ENCODE measurements at regions not wholly inside any gene's neighbourhood (a gene's known extent, or its start where the extent isn't known, plus 50 kb on each side); places are given as distances from the start of the nearest gene placed in this dataset.
"Not testable (repeated sequence)": the region's sequence is repeated elsewhere in the genome, so short reads cannot be mapped to it uniquely, and the experiment has no call there.

DNA sequence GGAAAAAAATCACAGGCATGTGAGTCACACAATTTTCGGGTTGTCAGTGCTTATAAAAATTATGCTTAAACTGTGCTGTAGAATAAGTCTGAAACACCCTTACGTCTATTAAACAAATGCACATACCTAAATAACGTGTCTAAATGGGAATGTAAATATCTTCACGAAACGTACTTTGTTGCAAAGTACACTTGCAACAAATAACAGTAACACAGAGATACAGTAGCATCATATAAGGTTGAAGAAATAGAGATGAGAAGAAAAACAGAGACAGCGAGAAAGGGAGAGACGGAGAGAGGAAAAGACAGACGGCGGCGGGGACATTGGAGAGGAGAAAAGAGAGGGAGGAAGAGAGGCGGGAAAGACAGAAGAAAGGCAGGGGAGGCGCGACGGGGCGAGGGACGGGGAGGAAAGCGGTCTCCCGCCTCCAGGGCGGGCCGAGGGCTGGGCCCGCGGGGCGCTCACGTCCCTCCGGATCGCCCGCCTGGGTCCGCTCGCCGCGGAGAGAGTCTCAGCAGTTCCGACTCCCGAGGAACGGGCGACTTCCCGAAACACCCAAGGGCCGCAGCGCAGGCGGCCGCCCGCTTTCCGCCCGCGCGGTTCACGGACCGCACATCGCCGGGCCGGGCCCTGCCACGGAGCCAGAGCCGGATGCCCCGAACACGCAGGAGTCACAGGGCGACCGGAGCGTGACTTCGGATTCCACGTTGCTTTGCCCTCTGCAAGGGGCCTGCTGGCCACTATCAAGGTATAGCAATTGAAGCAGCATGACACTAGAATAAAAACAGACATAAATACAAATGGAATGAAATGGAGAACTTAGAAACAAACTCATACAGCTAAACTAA is 153.4 kb downstream of the LMLN start:
- H3K4me3 ChIP-seq (ENCODE audit: control insufficient read depth in 2 of 3, extremely low read depth in 1 of 3, insufficient read depth in 2 of 3, low read depth in 1 of 3, low read length in 3 of 3): no peak overlapping the region
- no peak overlapping the region for H3K27ac ChIP-seq (ENCODE audit: control insufficient read depth, insufficient read depth, low read length)
- no peaks in the 10 kb centered on the region for H3K9me1 ChIP-seq (ENCODE audit: control insufficient read depth, extremely low read depth, insufficient read depth, low read length)
- dilution Hi-C loops (cut with MboI; ENCODE audit: extremely low pct_ligation_motif_present, low sequenced_read_pairs): no loop called here
- no peak overlapping the region for H2AFZ ChIP-seq (ENCODE audit: control insufficient read depth, low read length)
- H3K27me3 ChIP-seq (ENCODE audit: control insufficient read depth, extremely low read depth, insufficient read depth, low read length): peaks cover 28% of the 10 kb centered on the region
- no peaks in the 10 kb centered on the region for H3K79me2 ChIP-seq (ENCODE audit: control insufficient read depth, insufficient read depth, low read length)
- no peaks in the 10 kb centered on the region for H4K20me1 ChIP-seq (ENCODE audit: control insufficient read depth, extremely low read depth, insufficient read depth, low read length)
- H3K4me2 ChIP-seq (ENCODE audit: control insufficient read depth, extremely low read depth, insufficient read depth, low read depth, low read length): no peak overlapping the region
- DNase-seq (ENCODE audit: low read depth, low spot score): no peak
- peak; percentile 61 for TF ChIP-seq EZH2 (IDR thresholded peaks at IDR 0.05; ENCODE audit: low read length)
- TF ChIP-seq CTCF (optimal IDR thresholded peaks at IDR 0.05 in 1 of 3, IDR thresholded peaks at IDR 0.05 in 1 of 3, conservative IDR thresholded peaks at IDR 0.05 in 1 of 3; ENCODE audit: extremely low read depth in 1 of 3, insufficient read depth in 2 of 3, low read length in 3 of 3): no peak
- peaks cover 8% of the 10 kb centered on the region for H3K4me1 ChIP-seq (ENCODE audit: control insufficient read depth, extremely low read depth, insufficient read depth, low read length)
- no peaks in the 10 kb centered on the region for H3K9me3 ChIP-seq (ENCODE audit: control insufficient read depth, low read depth, low read length)
- FAIRE-seq: no peak
- H3K9ac ChIP-seq (ENCODE audit: control insufficient read depth, extremely low read depth, insufficient read depth, low read length): no peak overlapping the region
- H3K36me3 ChIP-seq (ENCODE audit: control insufficient read depth in 2 of 2, extremely low read depth in 1 of 2, insufficient read depth in 2 of 2, low read length in 2 of 2): no peaks in the 10 kb centered on the region

GRCh38 chr3:198114516-198114915 is 154.5 kb downstream of the LMLN start:
- H3K9me3 ChIP-seq (ENCODE audit: control insufficient read depth, low read depth, low read length); dilution Hi-C loops (cut with MboI; ENCODE audit: extremely low pct_ligation_motif_present, low sequenced_read_pairs); FAIRE-seq; H3K36me3 ChIP-seq (ENCODE audit: control insufficient read depth in 2 of 2, extremely low read depth in 1 of 2, insufficient read depth in 2 of 2, low read length in 2 of 2); H3K27ac ChIP-seq (ENCODE audit: control insufficient read depth, insufficient read depth, low read length); H3K4me3 ChIP-seq (ENCODE audit: control insufficient read depth in 2 of 3, extremely low read depth in 1 of 3, insufficient read depth in 2 of 3, low read depth in 1 of 3, low read length in 3 of 3); H3K9ac ChIP-seq (ENCODE audit: control insufficient read depth, extremely low read depth, insufficient read depth, low read length); H2AFZ ChIP-seq (ENCODE audit: control insufficient read depth, low read length); H3K79me2 ChIP-seq (ENCODE audit: control insufficient read depth, insufficient read depth, low read length); H4K20me1 ChIP-seq (ENCODE audit: control insufficient read depth, extremely low read depth, insufficient read depth, low read length); H3K9me1 ChIP-seq (ENCODE audit: control insufficient read depth, extremely low read depth, insufficient read depth, low read length); DNase-seq (ENCODE audit: low read depth, low spot score); H3K4me1 ChIP-seq (ENCODE audit: control insufficient read depth, extremely low read depth, insufficient read depth, low read length); H3K4me2 ChIP-seq (ENCODE audit: control insufficient read depth, extremely low read depth, insufficient read depth, low read depth, low read length): not testable (repeated sequence)
- H3K27me3 ChIP-seq (ENCODE audit: control insufficient read depth, extremely low read depth, insufficient read depth, low read length): peaks cover 21% of the 10 kb centered on the region

DNA sequence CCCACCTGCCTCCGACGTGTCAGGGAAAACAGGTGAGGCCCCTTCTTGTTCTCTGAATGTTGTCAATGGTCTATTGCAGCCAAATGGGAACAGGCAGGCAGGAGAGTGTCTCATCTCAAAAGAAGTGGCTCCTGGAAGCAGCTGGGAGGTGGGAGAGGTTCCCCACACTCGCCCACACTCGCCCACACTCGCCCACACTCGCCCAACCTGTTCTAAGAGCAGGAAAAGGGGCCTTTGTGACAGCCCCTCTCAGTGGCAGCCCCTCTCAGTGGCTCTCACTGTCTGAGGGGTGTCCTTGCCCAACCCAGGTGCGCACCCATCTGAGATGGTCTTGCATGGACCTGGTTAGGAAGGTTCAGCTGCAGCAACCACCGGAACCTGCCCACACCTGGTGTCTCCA is 162.2 kb downstream of the LMLN start:
- H3K36me3 ChIP-seq (ENCODE audit: control insufficient read depth in 2 of 2, extremely low read depth in 1 of 2, insufficient read depth in 2 of 2, low read length in 2 of 2); H3K79me2 ChIP-seq (ENCODE audit: control insufficient read depth, insufficient read depth, low read length); H3K4me1 ChIP-seq (ENCODE audit: control insufficient read depth, extremely low read depth, insufficient read depth, low read length); DNase-seq (ENCODE audit: low read depth, low spot score); H4K20me1 ChIP-seq (ENCODE audit: control insufficient read depth, extremely low read depth, insufficient read depth, low read length); H3K27me3 ChIP-seq (ENCODE audit: control insufficient read depth, extremely low read depth, insufficient read depth, low read length); H3K9me1 ChIP-seq (ENCODE audit: control insufficient read depth, extremely low read depth, insufficient read depth, low read length); H3K9me3 ChIP-seq (ENCODE audit: control insufficient read depth, low read depth, low read length); H3K4me3 ChIP-seq (ENCODE audit: control insufficient read depth in 2 of 3, extremely low read depth in 1 of 3, insufficient read depth in 2 of 3, low read depth in 1 of 3, low read length in 3 of 3); H3K27ac ChIP-seq (ENCODE audit: control insufficient read depth, insufficient read depth, low read length); H3K9ac ChIP-seq (ENCODE audit: control insufficient read depth, extremely low read depth, insufficient read depth, low read length); H3K4me2 ChIP-seq (ENCODE audit: control insufficient read depth, extremely low read depth, insufficient read depth, low read depth, low read length); FAIRE-seq; dilution Hi-C loops (cut with MboI; ENCODE audit: extremely low pct_ligation_motif_present, low sequenced_read_pairs); H2AFZ ChIP-seq (ENCODE audit: control insufficient read depth, low read length): not testable (repeated sequence)

GRCh38 chr3:198137038-198137835 is 177.2 kb downstream of the LMLN start:
- FAIRE-seq; H3K27ac ChIP-seq (ENCODE audit: control insufficient read depth, insufficient read depth, low read length); H3K79me2 ChIP-seq (ENCODE audit: control insufficient read depth, insufficient read depth, low read length); H2AFZ ChIP-seq (ENCODE audit: control insufficient read depth, low read length); H4K20me1 ChIP-seq (ENCODE audit: control insufficient read depth, extremely low read depth, insufficient read depth, low read length); H3K9me3 ChIP-seq (ENCODE audit: control insufficient read depth, low read depth, low read length); H3K27me3 ChIP-seq (ENCODE audit: control insufficient read depth, extremely low read depth, insufficient read depth, low read length); H3K36me3 ChIP-seq (ENCODE audit: control insufficient read depth in 2 of 2, extremely low read depth in 1 of 2, insufficient read depth in 2 of 2, low read length in 2 of 2); DNase-seq (ENCODE audit: low read depth, low spot score); H3K4me1 ChIP-seq (ENCODE audit: control insufficient read depth, extremely low read depth, insufficient read depth, low read length); H3K4me2 ChIP-seq (ENCODE audit: control insufficient read depth, extremely low read depth, insufficient read depth, low read depth, low read length); dilution Hi-C loops (cut with MboI; ENCODE audit: extremely low pct_ligation_motif_present, low sequenced_read_pairs); H3K4me3 ChIP-seq (ENCODE audit: control insufficient read depth in 2 of 3, extremely low read depth in 1 of 3, insufficient read depth in 2 of 3, low read depth in 1 of 3, low read length in 3 of 3); H3K9me1 ChIP-seq (ENCODE audit: control insufficient read depth, extremely low read depth, insufficient read depth, low read length); H3K9ac ChIP-seq (ENCODE audit: control insufficient read depth, extremely low read depth, insufficient read depth, low read length): not testable (repeated sequence)

Measured in keratinocyte (primary cell).